GM12872 (cell line): ENCODE measurements at regions not wholly inside any gene's neighbourhood (a gene's known extent, or its start where the extent isn't known, plus 50 kb on each side); places are given as distances from the start of the nearest gene placed in this dataset.

Experiments
- CTCF ChIP-seq: IDR thresholded peaks from 3 replicates; pipeline ENCODE4 v1.5.1; 2011; ENCODE audit warnings: low read depth, mild to moderate bottlenecking, low read length, moderate library complexity; ENCODE audit not compliant: insufficient read depth

- TF ChIP-seq CTCF: no peak
Observed at GRCh38 chr18:14948163-14948540, 200.2 kb downstream of the ANKRD30B start.

- TF ChIP-seq CTCF: no peak
Observed at GRCh38 chr18:14949800-14950664, 202.1 kb downstream of the ANKRD30B start.

DNA sequence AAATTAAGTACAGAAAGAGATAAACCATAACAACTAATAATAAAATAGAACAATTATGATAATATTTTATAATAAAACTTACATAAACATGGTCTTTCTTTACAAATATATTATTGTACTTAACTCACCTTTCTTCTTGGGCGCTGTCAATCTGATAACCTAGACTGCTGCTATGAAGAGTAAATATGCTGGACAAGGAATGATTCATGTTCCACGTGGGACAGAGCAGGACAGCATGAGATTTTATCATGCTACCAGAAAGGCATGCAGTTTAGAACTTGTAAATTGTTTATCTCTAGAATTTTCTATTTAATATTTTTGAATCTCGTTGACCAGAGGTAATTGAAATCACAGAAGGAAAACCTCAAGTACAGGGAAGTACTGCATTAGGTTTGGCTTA, 210.7 kb downstream of the ANKRD30B start:
- no peak for TF ChIP-seq CTCF

- TF ChIP-seq CTCF: no peak
Observed at GRCh38 chr18:14959550-14959949, 211.6 kb downstream of the ANKRD30B start.

DNA sequence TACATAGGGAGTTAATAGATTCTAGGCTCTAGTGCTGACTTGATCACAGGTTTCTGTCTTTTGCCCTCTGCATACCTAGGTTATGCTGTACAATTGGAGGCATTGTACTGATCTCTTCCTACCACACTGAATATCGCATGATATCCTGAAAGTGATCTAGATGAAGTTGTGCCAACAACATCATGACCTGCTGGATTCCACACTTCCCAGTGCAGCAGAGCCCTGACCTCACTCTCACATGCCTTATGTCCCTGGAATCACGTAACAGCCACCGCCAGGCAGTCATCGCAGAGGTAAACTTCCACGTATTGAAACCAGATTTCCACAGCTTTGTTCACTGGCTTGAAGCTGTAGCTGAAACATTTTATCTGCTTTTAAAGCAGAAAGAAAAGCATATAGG, 214.0 kb downstream of the ANKRD30B start:
- no peak for TF ChIP-seq CTCF

GRCh38 chr18:14962626-14963025, 214.7 kb downstream of the ANKRD30B start:
- no peak for TF ChIP-seq CTCF

DNA sequence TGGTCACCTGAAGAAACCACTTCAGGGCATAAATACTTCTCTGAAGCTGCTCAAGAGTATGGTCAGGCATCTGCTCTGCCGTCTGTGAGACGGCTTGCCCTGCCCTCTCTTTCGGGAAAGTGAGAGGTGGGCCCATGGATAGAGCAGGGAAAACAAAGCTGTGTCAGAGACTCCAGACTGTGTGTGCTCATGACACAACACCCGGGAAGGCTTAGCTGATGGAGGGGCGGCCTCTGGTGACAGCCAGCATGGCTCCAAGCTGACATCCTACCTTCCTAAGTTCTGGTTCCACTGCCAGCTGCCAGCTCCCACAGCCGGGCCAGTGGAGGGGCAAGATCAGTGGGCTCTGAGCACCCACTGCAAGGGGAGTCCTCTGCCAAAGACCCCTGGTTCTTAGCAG, 215.3 kb downstream of the ANKRD30B start:
- no peak for TF ChIP-seq CTCF
